Uterus (tissue), 3 donors: ENCODE measurements at regions not wholly inside any gene's neighbourhood (a gene's known extent, or its start where the extent isn't known, plus 50 kb on each side); places are given as distances from the start of the nearest gene placed in this dataset.
"Not testable (repeated sequence)": the region's sequence is repeated elsewhere in the genome, so short reads cannot be mapped to it uniquely, and the experiment has no call there.

Experiments
- DNase-seq, 2 donors: peaks; one replicate each; pipeline ENCODE4 v3.0.0-alpha.2; 2019 to 2020
- H3K27ac ChIP-seq, 2 donors: fragments of 200-600 bp; sonication (generic); 1 replicate in 1 of 2; 2 replicates in 1 of 2; pipeline ENCODE4 v1.5.1; 2016 to 2018
- H3K27me3 ChIP-seq, 2 donors: fragments of 200-600 bp; sonication (generic); one replicate each; pipeline ENCODE4 v1.5.1; 2018 to 2019; ENCODE audit warnings: control low read depth in 1 of 2
- H3K36me3 ChIP-seq, 2 donors: fragments of 200-600 bp; sonication (generic); one replicate each; pipeline ENCODE4 v1.5.1; 2019; ENCODE audit warnings: control low read depth in 1 of 2
- H3K4me1 ChIP-seq, 2 donors: fragments of 200-600 bp; sonication (generic); one replicate each; pipeline ENCODE4 v1.5.1; 2018 to 2019; ENCODE audit warnings: control low read depth in 1 of 2
- H3K4me3 ChIP-seq, 2 donors: fragments of 200-600 bp; sonication (generic); 1 replicate in 1 of 2; 2 replicates in 1 of 2; pipeline ENCODE4 v1.5.1; 2018 to 2019; ENCODE audit warnings: mild to moderate bottlenecking in 1 of 2
- H3K9me3 ChIP-seq, 2 donors: fragments of 200-600 bp; sonication (generic); one replicate each; pipeline ENCODE4 v1.5.1; 2019; ENCODE audit warnings: control low read depth in 1 of 2
- intact Hi-C: fragments of 100-400 bp; cut with DNase I; formaldehyde crosslinking; loops from one replicate; pipeline ENCODE4 v1.15.1; 2023; ENCODE audit warnings: low total_unique reads
- donor health status: DM: yes; HTN: yes; CAD: no.

- H3K36me3 ChIP-seq, H3K9me3 ChIP-seq, H3K4me3 ChIP-seq, DNase-seq, H3K27me3 ChIP-seq, intact Hi-C loops, H3K4me1 ChIP-seq, H3K27ac ChIP-seq: not testable (repeated sequence)
Measured at GRCh38 chr15:20191508-20192125, 350.0 kb downstream of the GOLGA6L6 start.

GRCh38 chr15:20188611-20189010 lies 353.0 kb downstream of the GOLGA6L6 start:
- H3K4me3 ChIP-seq, H3K36me3 ChIP-seq, H3K27me3 ChIP-seq, H3K4me1 ChIP-seq, H3K27ac ChIP-seq, intact Hi-C loops, DNase-seq, H3K9me3 ChIP-seq: not testable (repeated sequence)

GRCh38 chr15:20187370-20188355 lies 353.9 kb downstream of the GOLGA6L6 start:
- H3K9me3 ChIP-seq, H3K36me3 ChIP-seq, H3K4me3 ChIP-seq, intact Hi-C loops, H3K27ac ChIP-seq, DNase-seq, H3K27me3 ChIP-seq, H3K4me1 ChIP-seq: not testable (repeated sequence)

GRCh38 chr15:20184879-20185278 lies 356.7 kb downstream of the GOLGA6L6 start:
- intact Hi-C loops, H3K4me1 ChIP-seq, H3K36me3 ChIP-seq, H3K27ac ChIP-seq, DNase-seq, H3K27me3 ChIP-seq, H3K4me3 ChIP-seq, H3K9me3 ChIP-seq: not testable (repeated sequence)

GRCh38 chr15:20168221-20168620 lies 373.4 kb downstream of the GOLGA6L6 start:
- H3K9me3 ChIP-seq, H3K4me1 ChIP-seq, H3K36me3 ChIP-seq, H3K27me3 ChIP-seq, intact Hi-C loops, H3K27ac ChIP-seq, H3K4me3 ChIP-seq, DNase-seq: not testable (repeated sequence)

GRCh38 chr15:20153528-20153927 lies 388.1 kb downstream of the GOLGA6L6 start:
- intact Hi-C loops, H3K27me3 ChIP-seq, H3K9me3 ChIP-seq, H3K27ac ChIP-seq, H3K4me3 ChIP-seq, DNase-seq, H3K4me1 ChIP-seq, H3K36me3 ChIP-seq: not testable (repeated sequence)

- H3K4me3 ChIP-seq, H3K36me3 ChIP-seq, intact Hi-C loops, H3K27me3 ChIP-seq, H3K4me1 ChIP-seq, H3K9me3 ChIP-seq, H3K27ac ChIP-seq, DNase-seq: not testable (repeated sequence)
Measured at GRCh38 chr15:20148679-20149078, 392.9 kb downstream of the GOLGA6L6 start.

- H3K27me3 ChIP-seq, H3K9me3 ChIP-seq, H3K4me1 ChIP-seq, intact Hi-C loops, H3K27ac ChIP-seq, DNase-seq, H3K4me3 ChIP-seq, H3K36me3 ChIP-seq: not testable (repeated sequence)
Measured at GRCh38 chr15:20148008-20148407, 393.6 kb downstream of the GOLGA6L6 start.

- H3K4me1 ChIP-seq, intact Hi-C loops, DNase-seq, H3K4me3 ChIP-seq, H3K9me3 ChIP-seq, H3K27me3 ChIP-seq, H3K36me3 ChIP-seq, H3K27ac ChIP-seq: not testable (repeated sequence)
Measured at GRCh38 chr15:20144333-20145036, 397.1 kb downstream of the GOLGA6L6 start.

- H3K36me3 ChIP-seq, intact Hi-C loops, H3K4me3 ChIP-seq, H3K27ac ChIP-seq, DNase-seq, H3K4me1 ChIP-seq, H3K27me3 ChIP-seq, H3K9me3 ChIP-seq: not testable (repeated sequence)
Measured at GRCh38 chr15:20142906-20143305, 398.7 kb downstream of the GOLGA6L6 start.

- H3K27ac ChIP-seq, H3K27me3 ChIP-seq, intact Hi-C loops, H3K4me3 ChIP-seq, H3K36me3 ChIP-seq, H3K9me3 ChIP-seq, H3K4me1 ChIP-seq, DNase-seq: not testable (repeated sequence)
Measured at GRCh38 chr15:20142410-20142809, 399.2 kb downstream of the GOLGA6L6 start.

GRCh38 chr15:20124668-20125067 lies 416.9 kb downstream of the GOLGA6L6 start:
- H3K27me3 ChIP-seq, intact Hi-C loops: not testable (repeated sequence)

More at GRCh38 chr15:20124668-20125067, 416.9 kb downstream of the GOLGA6L6 start:
- not testable (repeated sequence) for H3K9me3 ChIP-seq, DNase-seq, H3K36me3 ChIP-seq, H3K4me1 ChIP-seq, H3K4me3 ChIP-seq, H3K27ac ChIP-seq
